Bone marrow (tissue), 2 donors: ENCODE measurements at regions not wholly inside any gene's neighbourhood (a gene's known extent, or its start where the extent isn't known, plus 50 kb on each side); places are given as distances from the start of the nearest gene placed in this dataset.
A peak's percentile ranks its signal among the peaks of the same experiment; 100 is the strongest.
"Not testable (repeated sequence)": the region's sequence is repeated elsewhere in the genome, so short reads cannot be mapped to it uniquely, and the experiment has no call there.

Source experiments
- DNase-seq, 2 donors: peaks; one replicate each; lab custom pipeline; 2025; lab: John Stamatoyannopoulos, UW

DNA sequence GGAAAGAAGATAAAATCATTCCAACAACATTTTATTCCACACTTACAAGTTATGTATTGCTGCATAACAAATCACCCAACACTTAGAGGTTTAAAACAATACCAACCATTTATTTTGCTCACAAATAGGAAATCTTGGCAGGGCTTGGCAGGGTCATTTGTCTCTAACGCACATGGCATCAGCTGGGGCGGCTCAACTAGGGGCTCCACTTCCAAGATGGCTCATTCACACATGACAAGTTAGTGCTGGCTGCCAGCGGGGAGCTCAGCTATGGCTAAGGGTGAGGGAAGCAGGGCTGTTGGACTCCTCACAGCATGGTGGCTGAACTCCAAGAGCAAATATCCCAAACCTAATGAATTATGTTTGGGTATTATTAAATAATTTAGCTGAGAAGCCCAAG lies 377.0 kb downstream of the ZNF674 start:
- no peak for DNase-seq

- DNase-seq = no peak
Observed at GRCh38 chrX:46165866-46166265, 379.4 kb downstream of the ZNF674 start.

- no peak for DNase-seq
Observed at GRCh38 chrX:46165411-46165810, 379.8 kb downstream of the ZNF674 start.

- DNase-seq = no peak
Observed at GRCh38 chrX:46152756-46153155, 392.5 kb downstream of the ZNF674 start.

DNA sequence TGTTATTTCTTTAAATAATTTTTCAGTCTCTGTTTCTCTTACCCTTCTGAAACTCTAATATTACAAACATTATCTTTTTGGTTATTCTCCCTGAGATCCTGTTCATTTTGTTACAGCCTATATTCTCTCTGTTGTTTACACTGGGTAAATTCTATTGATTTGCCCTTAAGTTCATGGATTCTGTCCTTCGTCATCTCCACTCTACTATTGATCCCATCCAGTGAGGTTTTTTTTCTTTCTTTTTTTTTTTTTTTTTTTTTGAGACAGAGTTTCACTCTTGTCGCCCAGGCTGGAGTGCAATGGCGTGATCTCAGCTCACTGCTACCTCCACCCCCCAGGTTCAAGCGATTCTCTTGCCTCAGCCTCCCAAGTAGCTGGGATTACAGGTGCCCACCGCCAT lies 393.9 kb downstream of the ZNF674 start:
- DNase-seq = not testable (repeated sequence)

GRCh38 chrX:46144566-46144965 lies 400.7 kb downstream of the ZNF674 start:
- no peak for DNase-seq

GRCh38 chrX:46140272-46140671 lies 404.9 kb downstream of the ZNF674 start:
- DNase-seq = no peak

- DNase-seq = no peak
Observed at GRCh38 chrX:46130247-46130646, 415.0 kb downstream of the ZNF674 start.

GRCh38 chrX:46125111-46125510 lies 420.1 kb downstream of the ZNF674 start:
- DNase-seq = peak in 1 of 2 donors; percentile 47

- no peak for DNase-seq
Observed at GRCh38 chrX:46117234-46117633, 428.0 kb downstream of the ZNF674 start.

DNA sequence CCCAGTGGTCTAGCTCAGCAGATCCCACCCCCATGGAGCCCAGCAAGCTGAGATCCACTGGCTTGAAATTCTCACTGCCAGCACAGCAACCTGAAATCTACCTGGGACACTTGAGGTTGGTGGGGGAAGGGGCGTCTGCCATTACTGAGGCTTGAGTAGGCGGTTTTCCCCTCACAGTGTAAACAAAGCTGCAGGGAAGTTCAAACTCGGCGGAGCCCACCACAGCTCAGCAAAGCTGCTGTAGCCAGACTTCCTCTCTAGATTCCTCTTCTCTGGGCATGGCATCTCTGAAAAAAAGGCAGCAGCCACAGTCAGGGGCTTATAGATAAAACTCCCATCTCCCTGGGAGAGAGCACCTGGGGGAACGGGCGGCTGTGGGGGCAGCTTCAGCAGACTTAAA lies 457.9 kb downstream of the ZNF674 start:
- DNase-seq = peak in 1 of 2 donors; percentile 13

DNA sequence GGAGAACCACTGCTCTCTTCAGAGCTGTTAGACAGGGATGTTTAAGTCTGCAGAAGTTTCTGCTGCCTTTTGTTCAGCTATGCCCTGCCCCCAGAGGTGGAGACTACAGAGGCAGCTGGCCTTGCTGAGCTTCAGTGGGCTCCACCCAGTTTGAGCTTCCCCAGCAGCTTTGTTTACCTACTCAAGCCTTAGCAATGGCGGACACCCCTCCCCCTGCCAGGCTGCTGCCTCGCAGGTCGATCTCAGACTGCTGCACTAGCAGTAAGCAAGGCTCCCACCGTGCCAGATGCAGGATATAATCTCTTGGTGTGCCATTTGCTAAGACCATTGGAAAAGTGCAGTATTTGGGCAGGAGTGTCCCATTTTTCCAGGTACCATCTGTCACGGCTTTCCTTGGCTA lies 465.1 kb downstream of the ZNF674 start:
- DNase-seq = not testable (repeated sequence)

DNA sequence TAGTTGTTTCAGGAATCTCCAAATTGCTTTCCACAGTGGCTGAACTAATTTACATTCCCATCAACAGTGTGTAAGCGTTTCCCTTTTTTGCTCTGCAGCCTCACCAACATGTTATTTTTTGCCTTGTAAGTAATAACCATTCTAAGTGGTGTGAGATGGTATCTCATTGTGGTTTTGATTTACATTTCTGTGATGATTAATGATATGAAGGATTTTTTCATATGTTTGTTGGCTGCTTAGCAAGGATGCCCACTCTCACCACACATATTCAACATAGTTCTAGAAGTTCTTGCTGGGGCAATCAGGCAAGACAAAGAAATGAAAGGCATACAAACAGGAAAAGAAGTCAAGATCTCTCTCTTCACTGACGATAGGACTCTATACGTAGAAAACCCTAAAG lies 472.4 kb downstream of the ZNF674 start:
- DNase-seq = no peak

DNA sequence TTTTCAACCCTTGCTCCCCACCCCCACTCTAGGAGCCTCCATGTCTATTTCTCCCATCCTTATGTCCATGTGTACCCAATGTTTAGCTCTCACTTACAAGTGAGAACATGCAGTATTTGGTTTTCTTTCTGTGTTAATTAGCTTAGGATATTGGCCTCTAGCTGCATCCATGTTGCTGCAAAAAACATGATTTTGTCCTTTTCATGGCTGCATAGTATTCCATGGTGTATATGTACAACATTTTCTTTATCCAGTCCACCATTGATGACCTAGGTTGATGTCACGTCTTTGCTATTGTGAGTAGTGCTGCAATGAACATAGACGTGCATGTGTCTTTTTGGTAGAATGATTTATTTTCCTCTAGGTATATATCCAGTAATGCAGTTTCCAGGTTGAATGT lies 472.8 kb downstream of the ZNF674 start:
- DNase-seq = no peak

GRCh38 chrX:46070421-46070820 lies 474.8 kb downstream of the ZNF674 start:
- no peak for DNase-seq

GRCh38 chrX:46059316-46059715 lies 485.9 kb downstream of the ZNF674 start:
- no peak for DNase-seq

DNA sequence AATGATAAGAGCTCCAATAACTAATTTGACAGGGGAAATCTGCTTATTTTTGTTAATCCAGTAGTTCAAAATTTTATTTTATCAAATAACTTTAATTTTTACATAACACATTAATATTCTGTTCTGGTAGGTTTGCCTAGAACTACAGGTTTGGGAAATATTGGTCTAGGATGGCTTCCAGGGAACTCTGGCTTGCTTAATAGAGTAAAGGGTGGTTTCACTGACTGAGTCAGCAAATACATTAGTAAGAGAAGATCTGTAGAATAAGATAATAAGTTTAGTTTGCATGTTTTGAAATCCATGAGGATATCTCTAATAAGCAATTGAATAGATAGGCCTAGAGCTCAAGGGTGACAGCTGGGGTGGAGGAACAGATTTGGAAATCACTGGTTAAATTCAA lies 500.7 kb downstream of the ZNF674 start:
- no peak for DNase-seq

DNA sequence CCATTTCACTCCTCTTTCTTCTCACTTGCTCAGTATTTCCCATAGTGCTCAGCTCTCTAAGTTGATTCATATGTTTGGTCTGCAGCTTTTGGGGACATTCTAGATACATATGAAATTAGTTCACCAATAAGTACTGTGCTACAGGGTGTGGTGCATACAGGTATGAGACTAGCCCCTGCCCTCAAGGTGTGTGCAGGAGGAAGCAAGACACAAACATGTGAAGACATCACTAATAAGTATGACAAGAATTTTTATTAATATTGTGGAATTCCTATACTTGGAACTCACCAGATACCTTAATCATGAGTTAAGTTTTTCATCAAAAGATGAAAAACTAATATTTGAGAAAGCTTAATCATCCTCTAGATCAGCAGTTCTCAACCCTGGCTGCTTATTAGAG lies 505.2 kb downstream of the ZNF674 start:
- DNase-seq = no peak

GRCh38 chrX:46039526-46039925 lies 505.7 kb downstream of the ZNF674 start:
- DNase-seq = no peak

DNA sequence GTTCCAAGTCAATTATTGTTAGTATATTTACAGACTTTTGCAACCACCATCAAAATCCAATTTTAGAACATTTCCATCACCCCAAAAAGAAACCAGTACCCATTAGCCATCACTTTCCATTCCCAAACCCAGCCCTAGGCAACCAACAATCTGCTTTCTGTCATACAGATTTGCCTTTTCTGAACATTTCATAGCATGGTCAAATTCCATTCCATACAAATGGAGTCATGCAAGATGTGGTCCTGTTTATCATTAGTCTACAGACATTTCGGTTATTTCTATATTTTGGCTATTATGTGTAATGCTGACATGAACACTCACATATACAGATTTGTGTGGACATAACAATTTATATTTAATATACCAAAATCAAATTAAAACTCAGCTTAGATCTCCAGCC lies 508.7 kb downstream of the ZNF674 start:
- no peak for DNase-seq

DNA sequence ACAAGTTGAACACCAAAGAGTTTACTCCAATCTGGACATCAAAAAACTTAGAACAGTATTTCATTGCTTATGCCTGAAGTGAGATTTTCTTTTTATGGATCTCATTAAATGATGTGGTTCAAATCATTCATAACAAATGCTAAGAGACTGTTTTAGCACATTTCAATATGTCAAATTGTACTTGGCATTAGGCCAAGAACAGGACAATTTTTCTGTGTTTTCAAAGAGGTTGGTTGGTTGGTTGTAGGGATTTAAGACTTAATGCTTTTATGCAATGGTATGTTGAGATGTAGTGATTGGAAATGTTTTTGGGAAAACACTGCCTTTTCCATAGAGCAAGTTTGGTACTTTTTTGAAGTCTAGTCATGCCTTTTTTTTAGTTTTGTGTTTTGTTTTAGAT lies 510.4 kb downstream of the ZNF674 start:
- no peak for DNase-seq

GRCh38 chrX:46029777-46030176 lies 515.4 kb downstream of the ZNF674 start:
- no peak for DNase-seq

DNA sequence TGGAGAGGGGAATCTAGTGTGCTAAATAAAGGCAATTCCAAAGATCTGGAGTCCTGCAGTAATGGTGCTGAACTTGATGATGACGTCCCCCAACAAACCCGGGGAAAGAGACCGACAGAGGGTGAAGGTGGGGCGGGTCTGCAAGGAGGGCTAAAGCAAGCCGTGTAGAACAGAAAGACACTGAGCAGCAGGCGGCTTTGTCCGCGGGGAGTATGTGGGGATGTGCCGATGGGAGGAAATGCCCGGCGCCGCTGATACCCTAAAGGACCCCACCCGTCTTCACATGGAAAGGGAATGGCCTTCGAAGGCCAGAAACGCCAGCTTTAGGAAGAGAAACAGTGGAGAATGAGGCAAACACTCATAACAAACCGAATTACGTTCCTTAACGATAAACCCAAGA lies 528.9 kb downstream of the ZNF674 start:
- DNase-seq = no peak

GRCh38 chrX:46015653-46016052 lies 529.6 kb downstream of the ZNF674 start:
- no peak for DNase-seq
